Esophagus muscularis mucosa (tissue), 3 donors: ENCODE measurements at regions not wholly inside any gene's neighbourhood (a gene's known extent, or its start where the extent isn't known, plus 50 kb on each side); places are given as distances from the start of the nearest gene placed in this dataset.

Source experiments
- POLR2A ChIP-seq: fragments of 450-650 bp; IDR thresholded peaks from one replicate; pipeline ENCODE4 v1.6.1; 2017; ENCODE audit warnings: antibody characterized with exemption, moderate library complexity, mild to moderate bottlenecking, low read depth
- TF ChIP-seq, protein P1 (sequence below), 3 experiments: fragments of 200-600 bp in 2 of 3; fragments of 450-650 bp in 1 of 3; sonication (generic) in 2 of 3; IDR thresholded peaks; one replicate each; pipeline ENCODE4 v1.5.1; 2017 to 2019; ENCODE audit warnings: antibody characterized with exemption in 3 of 3, mild to moderate bottlenecking in 2 of 3, moderate library complexity in 1 of 3

DNA sequence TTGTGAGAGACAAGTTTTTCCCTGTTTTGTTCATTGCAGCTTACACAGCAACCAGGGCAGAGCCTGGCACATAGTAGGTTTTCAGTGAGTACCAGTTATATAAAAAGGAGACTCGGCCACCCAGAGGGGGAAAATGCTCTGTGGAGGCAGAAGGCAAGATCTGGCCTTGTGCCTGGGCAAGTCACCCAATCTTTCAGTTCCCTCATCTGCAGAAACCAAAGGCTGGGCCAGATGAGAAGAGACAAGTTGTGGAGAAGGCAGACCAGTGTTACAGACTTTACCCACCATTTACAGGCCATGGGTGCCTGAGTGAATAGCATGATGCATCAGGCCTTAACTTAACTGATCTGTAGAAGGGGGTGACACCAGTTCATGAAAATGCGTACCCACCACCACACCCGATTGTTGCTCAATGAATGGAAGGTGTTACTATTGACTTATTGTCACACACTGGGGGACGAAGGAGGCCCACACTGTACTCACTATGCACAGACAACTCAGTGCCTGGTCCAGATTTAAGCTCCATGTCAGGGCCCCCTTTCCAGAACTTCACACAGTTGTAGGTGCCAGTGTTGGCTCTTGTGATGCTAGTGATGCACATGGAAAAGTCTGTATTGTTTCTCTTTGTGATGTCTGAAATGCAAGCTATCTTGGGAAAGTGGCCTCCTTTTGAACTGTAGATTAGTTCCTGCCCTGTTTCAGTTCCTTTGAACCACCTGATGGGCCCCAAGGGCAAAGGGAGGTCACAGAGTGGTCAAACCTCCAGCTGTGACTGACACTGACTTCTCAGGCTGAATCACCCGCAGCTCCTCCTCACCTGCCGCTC is 64.3 kb upstream of the SIRPG start:
- TF ChIP-seq POLR2A: no peak
- TF ChIP-seq, protein P1, sequence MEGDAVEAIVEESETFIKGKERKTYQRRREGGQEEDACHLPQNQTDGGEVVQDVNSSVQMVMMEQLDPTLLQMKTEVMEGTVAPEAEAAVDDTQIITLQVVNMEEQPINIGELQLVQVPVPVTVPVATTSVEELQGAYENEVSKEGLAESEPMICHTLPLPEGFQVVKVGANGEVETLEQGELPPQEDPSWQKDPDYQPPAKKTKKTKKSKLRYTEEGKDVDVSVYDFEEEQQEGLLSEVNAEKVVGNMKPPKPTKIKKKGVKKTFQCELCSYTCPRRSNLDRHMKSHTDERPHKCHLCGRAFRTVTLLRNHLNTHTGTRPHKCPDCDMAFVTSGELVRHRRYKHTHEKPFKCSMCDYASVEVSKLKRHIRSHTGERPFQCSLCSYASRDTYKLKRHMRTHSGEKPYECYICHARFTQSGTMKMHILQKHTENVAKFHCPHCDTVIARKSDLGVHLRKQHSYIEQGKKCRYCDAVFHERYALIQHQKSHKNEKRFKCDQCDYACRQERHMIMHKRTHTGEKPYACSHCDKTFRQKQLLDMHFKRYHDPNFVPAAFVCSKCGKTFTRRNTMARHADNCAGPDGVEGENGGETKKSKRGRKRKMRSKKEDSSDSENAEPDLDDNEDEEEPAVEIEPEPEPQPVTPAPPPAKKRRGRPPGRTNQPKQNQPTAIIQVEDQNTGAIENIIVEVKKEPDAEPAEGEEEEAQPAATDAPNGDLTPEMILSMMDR (IDR thresholded peaks at IDR 0.05): no peak
